ENCODE measurements at regions not wholly inside any gene's neighbourhood (a gene's known extent, or its start where the extent isn't known, plus 50 kb on each side); places are given as distances from the start of the nearest gene placed in this dataset.
"Not testable (repeated sequence)": the region's sequence is repeated elsewhere in the genome, so short reads cannot be mapped to it uniquely, and the experiment has no call there.

- DNase-seq = no peak
Observed at GRCh38 chr3:82137861-82138260, 376.4 kb upstream of the GBE1 start.

GRCh38 chr3:82137050-82137449 is 375.6 kb upstream of the GBE1 start:
- no peak for DNase-seq

- peak; percentile 85 for DNase-seq
Observed at GRCh38 chr3:82133070-82133606, 371.7 kb upstream of the GBE1 start.

GRCh38 chr3:82132210-82133069 is 371.0 kb upstream of the GBE1 start:
- no peak for DNase-seq

DNA sequence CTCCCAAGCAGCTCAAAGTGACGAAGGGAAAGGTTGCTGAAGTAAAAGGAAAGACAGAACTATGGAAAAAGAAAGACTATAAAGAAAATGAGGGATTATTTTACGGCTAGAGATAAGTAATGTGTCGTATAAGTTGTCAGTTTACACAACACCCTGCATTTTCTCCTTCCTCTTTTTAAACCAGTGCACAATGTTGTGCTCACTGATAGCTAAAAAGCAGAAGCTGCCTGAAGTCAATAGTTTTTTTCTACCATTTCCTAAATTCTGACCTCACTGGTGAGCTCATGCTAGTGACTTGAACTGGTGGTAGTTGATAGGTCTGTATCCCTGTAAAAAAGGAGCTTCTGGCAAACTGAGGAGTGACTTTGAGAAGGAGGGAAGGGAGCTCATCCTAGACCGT is 368.6 kb upstream of the GBE1 start:
- peak; percentile 81 for DNase-seq

GRCh38 chr3:82129221-82129801 is 367.9 kb upstream of the GBE1 start:
- peak; percentile 13 for DNase-seq

DNA sequence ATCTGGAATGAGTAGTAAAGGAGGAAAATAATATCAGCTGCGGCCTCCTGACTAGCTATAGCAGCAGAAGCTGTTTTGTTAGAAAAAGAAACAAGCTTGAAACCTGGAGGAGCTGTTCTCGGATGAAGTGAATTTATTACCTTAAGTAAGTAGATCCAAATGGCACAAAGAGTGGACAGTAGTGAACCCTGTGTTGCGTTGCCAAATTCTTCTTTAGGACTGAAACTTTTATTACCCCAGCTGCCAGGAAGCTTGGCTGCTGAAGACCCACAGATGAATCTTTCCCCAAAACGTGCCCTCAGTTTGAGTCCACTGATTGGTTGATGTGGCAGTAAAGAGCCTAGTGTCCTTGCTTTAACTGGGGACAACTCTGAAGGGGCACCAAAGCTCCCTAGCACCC is 366.8 kb upstream of the GBE1 start:
- no peak for DNase-seq

DNA sequence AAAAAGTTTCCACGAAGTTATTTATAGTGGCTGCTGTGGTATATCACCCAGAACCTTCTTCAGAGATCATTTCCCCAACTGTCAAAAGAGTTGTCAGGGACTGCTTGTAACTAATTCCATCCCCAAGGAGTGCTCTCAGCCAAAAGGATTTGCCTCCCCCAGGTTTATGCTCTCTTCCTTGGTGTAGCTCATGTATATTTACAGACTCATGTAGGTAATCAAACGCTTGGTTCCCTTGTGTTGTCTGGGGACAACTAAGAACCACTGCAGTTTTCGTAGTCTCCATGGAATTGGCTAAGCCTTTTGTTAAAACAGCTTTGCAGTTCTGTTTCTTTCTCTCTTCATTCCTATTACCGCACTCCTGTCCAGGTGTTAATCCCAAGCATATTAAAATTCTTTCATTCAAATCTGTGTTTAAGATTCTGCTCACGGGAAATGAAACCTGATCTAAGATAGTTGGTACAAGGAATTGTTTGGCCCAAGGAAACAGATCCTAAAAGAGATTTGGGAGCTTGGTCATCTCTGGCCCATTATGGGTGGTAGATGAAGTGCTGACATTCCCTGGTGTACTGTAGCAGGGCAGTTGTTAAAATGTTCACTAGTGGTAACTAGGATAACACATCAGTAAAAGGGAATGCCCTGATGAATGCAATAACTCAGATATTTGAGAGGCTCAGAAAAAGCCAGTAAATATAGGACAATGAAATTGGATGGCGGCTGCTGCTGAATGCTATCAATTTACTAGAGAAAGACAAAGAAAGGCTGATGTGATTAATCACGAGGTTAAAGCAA is 361.3 kb upstream of the GBE1 start:
- DNase-seq = no peak

GRCh38 chr3:82114589-82114988 is 353.1 kb upstream of the GBE1 start:
- DNase-seq = no peak

GRCh38 chr3:82110721-82111120 is 349.3 kb upstream of the GBE1 start:
- DNase-seq = not testable (repeated sequence)

GRCh38 chr3:82103241-82103640 is 341.8 kb upstream of the GBE1 start:
- no peak for DNase-seq

- no peak for DNase-seq
Observed at GRCh38 chr3:82100378-82100777, 338.9 kb upstream of the GBE1 start.

GRCh38 chr3:82093641-82094040 is 332.2 kb upstream of the GBE1 start:
- no peak for DNase-seq

- DNase-seq = no peak
Observed at GRCh38 chr3:82088749-82089148, 327.3 kb upstream of the GBE1 start.

GRCh38 chr3:82087958-82088357 is 326.5 kb upstream of the GBE1 start:
- no peak for DNase-seq

DNA sequence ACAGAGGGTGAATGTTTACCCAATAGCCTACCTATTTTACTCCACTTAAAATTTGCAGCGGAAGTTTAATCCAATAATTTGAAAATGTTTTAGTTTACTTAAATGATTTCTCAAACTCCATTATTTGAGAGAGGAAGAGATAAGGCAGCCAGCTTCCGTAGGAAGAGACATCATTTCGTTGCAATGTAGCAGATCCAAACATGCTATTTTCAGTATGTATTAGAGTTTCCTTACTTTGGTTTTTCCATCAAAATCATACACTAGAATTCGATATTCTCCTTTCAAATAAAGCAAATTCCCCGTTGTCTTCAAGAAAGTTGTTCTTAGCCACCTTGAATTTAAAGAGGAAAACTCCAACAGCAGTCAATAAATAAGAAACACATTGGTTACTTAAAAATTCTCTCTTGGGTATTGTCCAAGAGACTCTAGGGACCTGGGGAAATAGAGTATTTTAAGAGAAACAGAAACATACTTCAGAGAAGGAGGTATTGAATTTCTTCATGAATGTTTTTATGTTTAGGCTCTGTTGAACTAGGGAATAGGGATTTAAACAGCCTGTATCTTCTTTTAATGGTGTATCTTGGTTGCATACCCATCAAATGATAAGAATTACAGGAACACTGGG is 324.5 kb upstream of the GBE1 start:
- DNase-seq = no peak

DNA sequence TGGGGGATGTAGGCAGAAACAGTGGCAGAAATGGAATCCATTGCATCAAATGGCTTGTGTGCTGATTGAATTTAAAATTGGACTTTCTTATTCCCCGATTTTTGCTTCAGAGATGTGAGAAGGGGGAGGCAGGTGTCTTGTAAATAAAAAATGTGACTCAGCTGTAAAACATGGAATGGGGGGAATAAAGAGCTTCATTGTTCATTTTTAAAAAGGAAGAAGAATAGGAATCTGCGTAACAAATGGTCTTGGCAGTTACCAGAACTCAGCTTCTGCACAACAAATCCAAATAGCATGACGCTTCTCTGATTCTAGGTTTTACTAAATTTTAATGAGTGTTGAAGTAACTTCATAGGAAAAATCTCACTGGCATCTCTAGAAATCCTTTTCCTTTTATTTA is 323.9 kb upstream of the GBE1 start:
- no peak for DNase-seq

DNA sequence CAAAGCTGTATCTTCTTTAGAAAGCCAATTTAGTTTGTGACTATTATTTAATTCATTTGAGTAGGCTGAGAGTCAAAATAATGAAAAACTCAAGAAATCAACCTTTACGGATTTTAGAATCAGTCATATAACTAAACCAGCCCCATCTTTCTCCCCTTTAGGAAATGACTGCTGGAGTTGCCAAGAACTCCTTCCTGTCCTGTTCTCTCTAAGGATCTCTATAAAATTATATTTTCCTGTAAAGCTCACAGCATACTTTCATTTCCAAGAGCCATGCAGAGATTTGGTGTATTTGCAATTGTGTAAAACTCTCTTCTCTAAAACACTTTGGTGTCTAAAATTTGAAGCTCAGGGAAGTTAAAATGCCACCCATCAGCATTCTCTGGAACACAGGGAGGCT is 323.4 kb upstream of the GBE1 start:
- no peak for DNase-seq

DNA sequence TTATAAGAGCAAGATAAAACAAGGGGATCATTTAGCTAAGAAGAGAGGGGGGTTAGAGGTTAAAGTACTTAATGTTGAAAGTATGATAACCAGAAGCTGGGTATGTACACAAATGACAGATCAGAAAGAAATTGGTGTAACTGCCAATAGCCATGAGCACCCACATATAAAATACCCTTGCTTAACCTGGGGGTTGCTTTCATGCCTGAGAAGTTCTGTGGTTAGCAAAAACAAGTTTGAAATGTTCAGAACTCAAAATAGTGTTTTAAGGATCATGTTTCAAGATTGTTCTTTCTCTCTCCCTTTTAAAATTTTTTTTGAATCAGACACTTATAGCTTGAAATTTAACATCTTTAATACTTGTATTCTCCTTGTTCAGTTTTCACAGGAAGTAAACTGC is 321.4 kb upstream of the GBE1 start:
- no peak for DNase-seq

DNA sequence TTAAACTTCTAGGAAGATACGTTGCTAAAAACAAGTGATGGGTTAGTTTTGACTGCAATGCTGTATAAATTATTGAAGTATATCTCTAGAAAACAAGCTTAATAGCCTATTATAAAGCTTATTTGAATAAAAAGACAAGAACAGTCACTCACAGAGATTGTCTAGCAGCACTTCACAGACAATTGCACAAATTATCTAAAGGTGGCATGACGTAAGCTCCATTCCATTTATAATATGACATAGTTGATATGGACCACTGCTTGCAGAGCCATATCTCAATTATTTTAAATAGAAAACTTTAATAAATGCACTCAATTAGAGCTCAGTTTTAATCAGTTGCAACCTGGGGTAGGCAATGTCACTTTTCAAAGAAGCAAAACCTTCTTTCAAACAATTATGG is 319.9 kb upstream of the GBE1 start:
- DNase-seq = no peak

GRCh38 chr3:82080792-82081191 is 319.3 kb upstream of the GBE1 start:
- DNase-seq = no peak

- peak; percentile 26 for DNase-seq
Observed at GRCh38 chr3:82080261-82080660, 318.8 kb upstream of the GBE1 start.

- no peak for DNase-seq
Observed at GRCh38 chr3:82079335-82079890, 318.0 kb upstream of the GBE1 start.

Measured in hematopoietic multipotent progenitor cell treated with erythropoietin and hydrocortisone succinate and interleukin-3 and kit ligand, for 6 days (in vitro differentiated cells).